Activated CD8-positive, alpha-beta T cell treated with anti-CD3 and anti-CD28 coated beads for 36 hours (primary cell): ENCODE measurements at regions not wholly inside any gene's neighbourhood (a gene's known extent, or its start where the extent isn't known, plus 50 kb on each side); places are given as distances from the start of the nearest gene placed in this dataset.

ENCODE experiments used
- ATAC-seq: fragments of 200-7000 bp; cut with Tn5 transposase; one replicate; pipeline ENCODE4 v1.10.0; 2021; ENCODE audit warnings: mild to moderate bottlenecking, moderate library complexity
- CTCF ChIA-PET: fragments of 350-600 bp; sonication (Branson Sonifier 250); formaldehyde crosslinking; loops from one replicate; lab custom pipeline; 2021; ENCODE audit warnings: antibody characterized with exemption; lab: Charles Lee
- POLR2A ChIA-PET: fragments of 350-600 bp; sonication (Branson Sonifier 250); formaldehyde crosslinking; loops from one replicate; lab custom pipeline; 2021; ENCODE audit warnings: antibody characterized with exemption; lab: Charles Lee
- DNase-seq: peaks from one replicate; pipeline ENCODE4 v3.0.0-alpha.2; 2020
- H3K27ac Mint-ChIP-seq: one replicate; pipeline ENCODE4 v1.8.0; 2021; ENCODE audit warnings: mild to moderate bottlenecking, mixed read lengths
- H3K27me3 Mint-ChIP-seq: one replicate; pipeline ENCODE4 v1.8.0; 2021; ENCODE audit warnings: mixed read lengths
- H3K36me3 Mint-ChIP-seq: one replicate; pipeline ENCODE4 v1.8.0; 2021; ENCODE audit warnings: low read depth, mixed read lengths
- H3K4me1 Mint-ChIP-seq: one replicate; pipeline ENCODE4 v1.8.0; 2021; ENCODE audit warnings: low read depth, mixed read lengths
- H3K4me3 Mint-ChIP-seq: one replicate; pipeline ENCODE4 v1.8.0; 2021; ENCODE audit warnings: mild to moderate bottlenecking, moderate library complexity, mixed read lengths
- H3K9me3 Mint-ChIP-seq: one replicate; pipeline ENCODE4 v1.8.0; 2021; ENCODE audit warnings: mixed read lengths
- intact Hi-C: fragments of 100-400 bp; cut with micrococcal nuclease; formaldehyde crosslinking; loops from one replicate; pipeline ENCODE4 v1.10.0; 2022
- TF ChIP-seq, protein P1 (sequence below): fragments of 200-600 bp; IDR thresholded peaks from one replicate; pipeline ENCODE4 v1.8.0; 2022; ENCODE audit warnings: antibody characterized with exemption, mild to moderate bottlenecking

- no peak for ATAC-seq
- intact Hi-C loops, result no loop called here
- Mint-ChIP-seq H3K27me3 (peaks cover 13% of the 10 kb centered on the region), H3K27ac (no peak overlapping the region), H3K9me3 (no peaks in the 10 kb centered on the region), H3K36me3 (no peaks in the 10 kb centered on the region), H3K4me1 (peaks cover 3% of the 10 kb centered on the region), H3K4me3 (no peak overlapping the region)
- ChIA-PET POLR2A (no interaction called here), CTCF (interaction anchor here (1.1 kb wide), 1 partner anchor 39 kb away, joined by 3 read pairs; no protein-coding TSS in a partner anchor)
- TF ChIP-seq, protein P1, sequence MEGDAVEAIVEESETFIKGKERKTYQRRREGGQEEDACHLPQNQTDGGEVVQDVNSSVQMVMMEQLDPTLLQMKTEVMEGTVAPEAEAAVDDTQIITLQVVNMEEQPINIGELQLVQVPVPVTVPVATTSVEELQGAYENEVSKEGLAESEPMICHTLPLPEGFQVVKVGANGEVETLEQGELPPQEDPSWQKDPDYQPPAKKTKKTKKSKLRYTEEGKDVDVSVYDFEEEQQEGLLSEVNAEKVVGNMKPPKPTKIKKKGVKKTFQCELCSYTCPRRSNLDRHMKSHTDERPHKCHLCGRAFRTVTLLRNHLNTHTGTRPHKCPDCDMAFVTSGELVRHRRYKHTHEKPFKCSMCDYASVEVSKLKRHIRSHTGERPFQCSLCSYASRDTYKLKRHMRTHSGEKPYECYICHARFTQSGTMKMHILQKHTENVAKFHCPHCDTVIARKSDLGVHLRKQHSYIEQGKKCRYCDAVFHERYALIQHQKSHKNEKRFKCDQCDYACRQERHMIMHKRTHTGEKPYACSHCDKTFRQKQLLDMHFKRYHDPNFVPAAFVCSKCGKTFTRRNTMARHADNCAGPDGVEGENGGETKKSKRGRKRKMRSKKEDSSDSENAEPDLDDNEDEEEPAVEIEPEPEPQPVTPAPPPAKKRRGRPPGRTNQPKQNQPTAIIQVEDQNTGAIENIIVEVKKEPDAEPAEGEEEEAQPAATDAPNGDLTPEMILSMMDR, result no peak
- DNase-seq, result no peak
Measured at GRCh38 chr6:146896960-146897701, 298.4 kb downstream of the ADGB start.

- Mint-ChIP-seq H3K27ac (no peak overlapping the region), H3K36me3 (no peaks in the 10 kb centered on the region), H3K4me1 (no peaks in the 10 kb centered on the region), H3K27me3 (peaks cover 13% of the 10 kb centered on the region), H3K9me3 (no peaks in the 10 kb centered on the region), H3K4me3 (no peak overlapping the region)
- intact Hi-C loops, result no loop called here
- ChIA-PET CTCF (interaction anchor here (1.1 kb wide), 1 partner anchor 41 kb away, joined by 3 read pairs; no protein-coding TSS in a partner anchor), POLR2A (no interaction called here)
- DNase-seq (no peak), ATAC-seq (no peak)
- TF ChIP-seq, protein P1, result no peak
Measured at GRCh38 chr6:146898069-146898887, 299.5 kb downstream of the ADGB start.

GRCh38 chr6:146898888-146899227 is 300.1 kb downstream of the ADGB start:
- H3K4me3 Mint-ChIP-seq, result no peak overlapping the region
- no peaks in the 10 kb centered on the region for H3K9me3 Mint-ChIP-seq
- DNase-seq (no peak), ATAC-seq (no peak)
- intact Hi-C loops, result no loop called here
- POLR2A ChIA-PET, result no interaction called here
- no peaks in the 10 kb centered on the region for H3K4me1 Mint-ChIP-seq
- TF ChIP-seq, protein P1, result no peak
- no peaks in the 10 kb centered on the region for H3K36me3 Mint-ChIP-seq
- H3K27ac Mint-ChIP-seq, result no peak overlapping the region
- H3K27me3 Mint-ChIP-seq, result peaks cover 13% of the 10 kb centered on the region
- CTCF ChIA-PET, result interaction anchor here (0.9 kb wide), 1 partner anchor 41 kb away, joined by 3 read pairs; no protein-coding TSS in a partner anchor

- TF ChIP-seq, protein P1, result no peak
- H3K4me3 Mint-ChIP-seq, result no peak overlapping the region
- peaks cover 2% of the 10 kb centered on the region for H3K27me3 Mint-ChIP-seq
- no peaks in the 10 kb centered on the region for H3K36me3 Mint-ChIP-seq
- no peaks in the 10 kb centered on the region for H3K4me1 Mint-ChIP-seq
- no peak for ATAC-seq
- intact Hi-C loops, result no loop called here
- CTCF ChIA-PET, result no interaction called here
- H3K9me3 Mint-ChIP-seq, result no peaks in the 10 kb centered on the region
- DNase-seq, result no peak
- no peak overlapping the region for H3K27ac Mint-ChIP-seq
- POLR2A ChIA-PET, result no interaction called here
Measured at GRCh38 chr6:146901940-146902816, 302.0 kb upstream of the STXBP5 start.
